GM10248 (cell line): ENCODE measurements at regions not wholly inside any gene's neighbourhood (a gene's known extent, or its start where the extent isn't known, plus 50 kb on each side); places are given as distances from the start of the nearest gene placed in this dataset.

ENCODE experiments used
- CTCF ChIA-PET: fragments of 300-600 bp; sonication (Branson Sonifier 250); formaldehyde crosslinking; extraction: SDS; loops from one replicate; lab custom pipeline; 2021; ENCODE audit warnings: antibody characterized with exemption; lab: Yijun Ruan, JAX
- POLR2A ChIA-PET: fragments of 350-650 bp; sonication (Branson Sonifier 250); formaldehyde crosslinking; extraction: SDS; loops from one replicate; lab custom pipeline; 2020; ENCODE audit warnings: antibody characterized with exemption; lab: Yijun Ruan, JAX
- DNase-seq: peaks from one replicate; pipeline ENCODE4 v3.0.0; 2012; ENCODE audit errors: extremely low spot score
- CTCF ChIP-seq: IDR thresholded peaks from 2 replicates; pipeline ENCODE4 v1.5.1; 2012; ENCODE audit warnings: mild to moderate bottlenecking, low read depth; ENCODE audit errors: extremely low read depth, missing control alignments, control extremely low read depth

GRCh38 chr22:49201046-49201970, 626.4 kb downstream of the BRD1 start:
- ChIA-PET CTCF (no interaction called here), POLR2A (no interaction called here)
- DNase-seq = no peak
- no peak for TF ChIP-seq CTCF

- TF ChIP-seq CTCF = no peak
- DNase-seq = no peak
- POLR2A ChIA-PET = no interaction called here
- CTCF ChIA-PET = no interaction called here
These were observed 628.4 kb downstream of the BRD1 start for GRCh38 chr22:49199224-49199623.

GRCh38 chr22:49198705-49199084, 629.0 kb downstream of the BRD1 start:
- ChIA-PET CTCF (no interaction called here), POLR2A (no interaction called here)
- no peak for DNase-seq
- TF ChIP-seq CTCF = no peak

GRCh38 chr22:49197986-49198704, 629.5 kb downstream of the BRD1 start:
- DNase-seq = no peak
- ChIA-PET POLR2A (no interaction called here), CTCF (no interaction called here)
- no peak for TF ChIP-seq CTCF

- ChIA-PET POLR2A (no interaction called here), CTCF (no interaction called here)
- DNase-seq = no peak
- no peak for TF ChIP-seq CTCF
These were observed 630.2 kb downstream of the BRD1 start for GRCh38 chr22:49197505-49197904.

GRCh38 chr22:49196046-49196511, 631.6 kb downstream of the BRD1 start:
- POLR2A ChIA-PET = no interaction called here
- TF ChIP-seq CTCF = no peak
- DNase-seq = no peak
- CTCF ChIA-PET = no interaction called here
